ENCODE measurements at regions not wholly inside any gene's neighbourhood (a gene's known extent, or its start where the extent isn't known, plus 50 kb on each side); places are given as distances from the start of the nearest gene placed in this dataset.
A peak's percentile ranks its signal among the peaks of the same experiment; 100 is the strongest.

DNA sequence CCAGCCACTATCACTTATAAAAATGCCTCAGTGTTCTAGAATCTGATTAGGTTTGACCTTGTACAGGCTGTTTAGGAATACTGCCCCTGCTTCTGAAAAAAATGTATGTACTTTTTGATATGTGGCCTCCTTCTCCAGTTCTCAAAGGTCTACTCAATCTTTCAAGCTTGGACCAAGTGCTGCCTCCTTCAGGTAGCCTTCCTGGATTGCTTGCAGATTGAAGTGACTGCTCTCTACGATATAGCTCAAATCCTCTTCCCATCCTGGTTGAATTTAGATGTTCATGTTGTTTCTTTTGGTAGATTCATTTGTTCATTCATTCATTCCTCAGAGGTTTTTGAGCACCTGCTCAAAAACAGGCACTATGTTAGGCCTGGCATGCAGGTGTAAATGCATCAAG lies 77.2 kb upstream of the NPTX2 start:
- no peak for TF ChIP-seq SRF (IDR thresholded peaks at IDR 0.05; ENCODE audit: low read depth, low read length)
- no peak for TF ChIP-seq EZH2 (IDR thresholded peaks at IDR 0.05; ENCODE audit: low read depth, low read length, severe bottlenecking)
- TF ChIP-seq EP300 (IDR thresholded peaks at IDR 0.05; ENCODE audit: borderline replicate concordance in 1 of 2, low read depth in 2 of 2, low read length in 2 of 2), result no peak
- TF ChIP-seq, protein P1, sequence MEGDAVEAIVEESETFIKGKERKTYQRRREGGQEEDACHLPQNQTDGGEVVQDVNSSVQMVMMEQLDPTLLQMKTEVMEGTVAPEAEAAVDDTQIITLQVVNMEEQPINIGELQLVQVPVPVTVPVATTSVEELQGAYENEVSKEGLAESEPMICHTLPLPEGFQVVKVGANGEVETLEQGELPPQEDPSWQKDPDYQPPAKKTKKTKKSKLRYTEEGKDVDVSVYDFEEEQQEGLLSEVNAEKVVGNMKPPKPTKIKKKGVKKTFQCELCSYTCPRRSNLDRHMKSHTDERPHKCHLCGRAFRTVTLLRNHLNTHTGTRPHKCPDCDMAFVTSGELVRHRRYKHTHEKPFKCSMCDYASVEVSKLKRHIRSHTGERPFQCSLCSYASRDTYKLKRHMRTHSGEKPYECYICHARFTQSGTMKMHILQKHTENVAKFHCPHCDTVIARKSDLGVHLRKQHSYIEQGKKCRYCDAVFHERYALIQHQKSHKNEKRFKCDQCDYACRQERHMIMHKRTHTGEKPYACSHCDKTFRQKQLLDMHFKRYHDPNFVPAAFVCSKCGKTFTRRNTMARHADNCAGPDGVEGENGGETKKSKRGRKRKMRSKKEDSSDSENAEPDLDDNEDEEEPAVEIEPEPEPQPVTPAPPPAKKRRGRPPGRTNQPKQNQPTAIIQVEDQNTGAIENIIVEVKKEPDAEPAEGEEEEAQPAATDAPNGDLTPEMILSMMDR (IDR thresholded peaks at IDR 0.05; ENCODE audit: control extremely low read depth in 1 of 3, insufficient read depth in 1 of 3, low read depth in 1 of 3, low read length in 3 of 3), result peak in 2 of 3 experiments; percentile 11 to 28; a peak in 2 of 4 replicates
- no peak for TF ChIP-seq CEBPB (IDR thresholded peaks at IDR 0.05; ENCODE audit: low read depth, low read length)
- TF ChIP-seq SP1 (IDR thresholded peaks at IDR 0.05; ENCODE audit: low read depth, low read length), result no peak
